IMR-90 (cell line): ENCODE measurements at regions not wholly inside any gene's neighbourhood (a gene's known extent, or its start where the extent isn't known, plus 50 kb on each side); places are given as distances from the start of the nearest gene placed in this dataset.
A peak's percentile ranks its signal among the peaks of the same experiment; 100 is the strongest.

ENCODE experiments used
- ATAC-seq: fragments of 200-7000 bp; cut with Tn5 transposase; 2 replicates; pipeline ENCODE4 v1.9.1; 2020; ENCODE audit warnings: low read depth, mild to moderate bottlenecking, moderate library complexity
- BruUV-seq: library from RNA; stranded (reverse); fragments of 400-500 nt; replicated peaks from 2 replicates; lab custom pipeline; 2021; lab: Mats Ljungman, UMichigan
- CTCF ChIA-PET: fragments of 300-600 bp; formaldehyde crosslinking; extraction: SDS; loops from one replicate; lab custom pipeline; 2021; ENCODE audit warnings: antibody characterized with exemption; lab: Yijun Ruan, JAX
- POLR2A ChIA-PET: fragments of 300-600 bp; sonication (Branson Sonifier 250); formaldehyde crosslinking; loops from one replicate; lab custom pipeline; 2022; ENCODE audit warnings: antibody characterized with exemption; ENCODE audit not compliant: unreplicated experiment; lab: Charles Lee
- DNase-seq: peaks from one replicate; pipeline ENCODE4 v3.0.0; 2013
- H2AFZ ChIP-seq: replicated peaks from 2 replicates; pipeline ENCODE3; 2013; ENCODE audit warnings: low read length, mild to moderate bottlenecking; ENCODE audit not compliant: poor library complexity
- H2AK5ac ChIP-seq: 2 replicates; pipeline ENCODE4 v1.6.1; 2013; ENCODE audit warnings: low read depth, low read length, inconsistent platforms
- H2AK9ac ChIP-seq: replicated peaks from 2 replicates; pipeline ENCODE3; 2013; ENCODE audit warnings: mild to moderate bottlenecking, low read depth, low read length, moderate library complexity; ENCODE audit not compliant: poor library complexity
- H2BK120ac ChIP-seq: 2 replicates; pipeline ENCODE4 v1.6.1; 2013; ENCODE audit warnings: low read depth, low read length, inconsistent platforms
- H2BK15ac ChIP-seq: 3 replicates; pipeline ENCODE4 v1.6.1; 2013; ENCODE audit warnings: low read depth, low read length, inconsistent platforms
- H2BK20ac ChIP-seq: 2 replicates; pipeline ENCODE4 v1.6.1; 2013; ENCODE audit warnings: low read depth, mild to moderate bottlenecking, inconsistent platforms, low read length, moderate library complexity
- H2BK5ac ChIP-seq: 2 replicates; pipeline ENCODE4 v1.6.1; 2013; ENCODE audit warnings: mild to moderate bottlenecking, low read depth, low read length, inconsistent platforms; ENCODE audit not compliant: poor library complexity, severe bottlenecking
- H3K14ac ChIP-seq: replicated peaks from 2 replicates; pipeline ENCODE4 v1.6.1; 2013; ENCODE audit warnings: low read depth, low read length, inconsistent platforms
- H3K18ac ChIP-seq: 2 replicates; pipeline ENCODE4 v1.6.1; 2013; ENCODE audit warnings: low read depth, low read length, control low read depth
- H3K23ac ChIP-seq: 2 replicates; pipeline ENCODE4 v1.6.1; 2013; ENCODE audit warnings: low read depth, low read length, inconsistent platforms
- H3K27ac ChIP-seq: 2 replicates; pipeline ENCODE4 v1.5.1; 2013; ENCODE audit warnings: mild to moderate bottlenecking, control low read depth, low read length; ENCODE audit not compliant: insufficient read depth
- H3K27me3 ChIP-seq: 2 replicates; pipeline ENCODE4 v1.6.1; 2013; ENCODE audit warnings: low read length; ENCODE audit not compliant: control insufficient read depth, insufficient read depth
- H3K36me3 ChIP-seq: 2 replicates; pipeline ENCODE4 v1.6.1; 2013; ENCODE audit warnings: low read length, mixed read lengths; ENCODE audit not compliant: control insufficient read depth, insufficient read depth
- H3K4ac ChIP-seq: 2 replicates; pipeline ENCODE4 v1.6.1; 2013; ENCODE audit warnings: low read depth, low read length, inconsistent platforms
- H3K4me1 ChIP-seq: 2 replicates; pipeline ENCODE4 v1.6.1; 2013; ENCODE audit warnings: low read length, mixed read lengths; ENCODE audit not compliant: control insufficient read depth, insufficient read depth
- H3K4me2 ChIP-seq: 2 replicates; pipeline ENCODE4 v1.6.1; 2013; ENCODE audit warnings: low read depth, mild to moderate bottlenecking, control low read depth, low read length, moderate library complexity
- H3K4me3 ChIP-seq: 2 replicates; pipeline ENCODE4 v1.5.1; 2013; ENCODE audit warnings: low read depth, mild to moderate bottlenecking, control low read depth, low read length, moderate library complexity; ENCODE audit not compliant: insufficient read depth
- H3K56ac ChIP-seq: 2 replicates; pipeline ENCODE4 v1.6.1; 2013; ENCODE audit warnings: low read length, inconsistent platforms; ENCODE audit not compliant: insufficient read depth; ENCODE audit errors: extremely low read depth
- H3K79me1 ChIP-seq, 2 experiments: 2 replicates each; pipeline ENCODE4 v1.6.1; 2013; ENCODE audit warnings: low read length in 2 of 2, inconsistent platforms in 1 of 2, low read depth in 1 of 2
- H3K9ac ChIP-seq: 2 replicates; pipeline ENCODE4 v1.6.1; 2013; ENCODE audit warnings: low read depth, low read length, control low read depth
- H3K9me1 ChIP-seq: 2 replicates; pipeline ENCODE4 v1.6.1; 2013; ENCODE audit warnings: low read length, inconsistent platforms; ENCODE audit not compliant: insufficient read depth
- H3K9me3 ChIP-seq: 2 replicates; pipeline ENCODE4 v1.6.1; 2013; ENCODE audit warnings: low read length; ENCODE audit not compliant: control insufficient read depth, insufficient read depth
- H4K20me1 ChIP-seq: 2 replicates; pipeline ENCODE4 v1.6.1; 2013; ENCODE audit warnings: low read length, inconsistent platforms; ENCODE audit not compliant: insufficient read depth
- H4K5ac ChIP-seq: 2 replicates; pipeline ENCODE4 v1.6.1; 2013; ENCODE audit warnings: mild to moderate bottlenecking, low read depth, low read length, control low read depth
- H4K8ac ChIP-seq, 2 experiments: 2 replicates each; pipeline ENCODE4 v1.6.1; 2013; ENCODE audit warnings: low read depth in 2 of 2, low read length in 2 of 2, control low read depth in 1 of 2, inconsistent platforms in 1 of 2
- H4K91ac ChIP-seq: 2 replicates; pipeline ENCODE4 v1.6.1; 2013; ENCODE audit warnings: low read depth, low read length, inconsistent platforms; ENCODE audit not compliant: insufficient read depth
- BHLHE40 ChIP-seq: fragments of 150-350 bp; IDR thresholded peaks from 2 replicates; pipeline ENCODE4 v1.6.1; 2016; ENCODE audit warnings: mild to moderate bottlenecking, low read depth, low read length
- CEBPB ChIP-seq: IDR thresholded peaks from 2 replicates; pipeline ENCODE4 v1.6.1; 2012; ENCODE audit warnings: low read depth, low read length, improper control_type of control experiment
- FOS ChIP-seq: fragments of 150-350 bp; IDR thresholded peaks from 2 replicates; pipeline ENCODE4 v1.6.1; 2016; ENCODE audit warnings: low read depth, low read length
- MAZ ChIP-seq: IDR thresholded peaks from 2 replicates; pipeline ENCODE4 v1.6.1; 2012; ENCODE audit warnings: low read depth, mild to moderate bottlenecking, low read length, improper control_type of control experiment, moderate library complexity, borderline replicate concordance
- NFE2L2 ChIP-seq: fragments of 150-350 bp; IDR thresholded peaks from 2 replicates; pipeline ENCODE4 v1.6.1; 2016; ENCODE audit warnings: low read depth, mild to moderate bottlenecking, low read length
- POLR2A ChIP-seq: IDR thresholded peaks from 2 replicates; pipeline ENCODE4 v1.6.1; 2012; ENCODE audit warnings: mild to moderate bottlenecking, low read depth, low read length
- SMC3 ChIP-seq: fragments of 150-350 bp; IDR thresholded peaks from 2 replicates; pipeline ENCODE4 v1.6.1; 2016; ENCODE audit warnings: low read depth, mild to moderate bottlenecking, antibody characterized with exemption, low read length, moderate library complexity
- USF2 ChIP-seq: fragments of 150-350 bp; IDR thresholded peaks from 2 replicates; pipeline ENCODE4 v1.6.1; 2017; ENCODE audit warnings: mild to moderate bottlenecking, antibody characterized with exemption, low read length, low read depth
- WGBS, 2 experiments: methylation state at CpG; one replicate each; pipeline versions ENCODE4 v1.1.5 to v1.1.7; 2013; ENCODE audit warnings: missing lambda C conversion rate in 2 of 2; ENCODE audit not compliant: insufficient read length in 1 of 2; ENCODE audit errors: extremely low coverage in 2 of 2; 5-methylcytosine and 5-hydroxymethylcytosine counted together
- dilution Hi-C: fragments of 300-500 bp; cut with HindIII; formaldehyde crosslinking; loops from one replicate; pipeline ENCODE4 v1.14.3; 2018; ENCODE audit warnings: low sequenced_read_pairs; ENCODE audit not compliant: unreplicated experiment
- in situ Hi-C: fragments of 300-500 bp; cut with MboI; formaldehyde crosslinking; loops from 3 replicates; pipeline ENCODE4 v1.14.3; 2019; ENCODE audit warnings: low sequenced_read_pairs, inconsistent platforms, mixed read lengths
- intact Hi-C: fragments of 100-400 bp; cut with micrococcal nuclease; formaldehyde crosslinking; loops from 2 replicates; pipeline ENCODE4 v1.10.0; 2022

GRCh38 chr2:181805228-181806038 lies 86.1 kb upstream of the ITPRID2 start:
- no peaks in the 10 kb centered on the region for H4K20me1 ChIP-seq
- peak; percentile 74 for DNase-seq
- peak overlapping the region; percentile 87 for H4K91ac ChIP-seq
- peak overlapping the region; percentile 94 for H2BK15ac ChIP-seq
- H3K18ac ChIP-seq, result peak overlapping the region; percentile 93
- peak overlapping the region; percentile 89; the same call in 1 of the 2 replicates for H4K5ac ChIP-seq
- peak; percentile 77 for ATAC-seq
- dilution Hi-C loops (no loop called here), in situ Hi-C loops (no loop called here), intact Hi-C loops (no loop called here)
- peak overlapping the region; percentile 50; the same call in 1 of the 2 replicates for H3K4me2 ChIP-seq
- H3K9me1 ChIP-seq, result peaks cover 5% of the 10 kb centered on the region
- BruUV-seq, result no TSS peak
- H3K23ac ChIP-seq, result peak overlapping the region; percentile 90
- peak overlapping the region; percentile 59 for H2AK5ac ChIP-seq
- H3K9me3 ChIP-seq, result no peaks in the 10 kb centered on the region
- no peak overlapping the region for H3K4me3 ChIP-seq
- peak overlapping the region; percentile 72 to 87 for H4K8ac ChIP-seq
- CTCF ChIA-PET, result no interaction called here
- H2AFZ ChIP-seq, result peak overlapping the region; percentile 75
- peak overlapping the region; percentile 95 for H2BK120ac ChIP-seq
- H3K27ac ChIP-seq, result peak overlapping the region; percentile 57
- H3K4ac ChIP-seq, result peak overlapping the region; percentile 82
- peak overlapping the region; percentile 59 for H3K14ac ChIP-seq
- peak overlapping the region; percentile 82 for H2BK20ac ChIP-seq
- WGBS, 2 experiments, result no CpG with 5 or more reads among the region's 3 CpGs
- H3K9ac ChIP-seq, result no peak overlapping the region
- POLR2A ChIA-PET, result no interaction called here
- H3K36me3 ChIP-seq, result no peaks in the 10 kb centered on the region
- H3K27me3 ChIP-seq, result no peaks in the 10 kb centered on the region
- peaks cover 12% of the 10 kb centered on the region for H3K4me1 ChIP-seq
- H3K79me1 ChIP-seq, result no peaks in the 10 kb centered on the region
- H2AK9ac ChIP-seq, result peak overlapping the region; percentile 85
- TF ChIP-seq BHLHE40, result no peak
- TF ChIP-seq POLR2A, result no peak
- no peak for TF ChIP-seq CEBPB
- no peak for TF ChIP-seq FOS
- TF ChIP-seq USF2, result no peak
- TF ChIP-seq MAZ, result no peak
- TF ChIP-seq SMC3, result no peak
- no peak for TF ChIP-seq NFE2L2
- H3K56ac ChIP-seq, result peak overlapping the region; percentile 52
- peak overlapping the region; percentile 88 for H2BK5ac ChIP-seq
